ENCODE measurements at regions not wholly inside any gene's neighbourhood (a gene's known extent, or its start where the extent isn't known, plus 50 kb on each side); places are given as distances from the start of the nearest gene placed in this dataset.
A peak's percentile ranks its signal among the peaks of the same experiment; 100 is the strongest.
"Not testable (repeated sequence)": the region's sequence is repeated elsewhere in the genome, so short reads cannot be mapped to it uniquely, and the experiment has no call there.

DNA sequence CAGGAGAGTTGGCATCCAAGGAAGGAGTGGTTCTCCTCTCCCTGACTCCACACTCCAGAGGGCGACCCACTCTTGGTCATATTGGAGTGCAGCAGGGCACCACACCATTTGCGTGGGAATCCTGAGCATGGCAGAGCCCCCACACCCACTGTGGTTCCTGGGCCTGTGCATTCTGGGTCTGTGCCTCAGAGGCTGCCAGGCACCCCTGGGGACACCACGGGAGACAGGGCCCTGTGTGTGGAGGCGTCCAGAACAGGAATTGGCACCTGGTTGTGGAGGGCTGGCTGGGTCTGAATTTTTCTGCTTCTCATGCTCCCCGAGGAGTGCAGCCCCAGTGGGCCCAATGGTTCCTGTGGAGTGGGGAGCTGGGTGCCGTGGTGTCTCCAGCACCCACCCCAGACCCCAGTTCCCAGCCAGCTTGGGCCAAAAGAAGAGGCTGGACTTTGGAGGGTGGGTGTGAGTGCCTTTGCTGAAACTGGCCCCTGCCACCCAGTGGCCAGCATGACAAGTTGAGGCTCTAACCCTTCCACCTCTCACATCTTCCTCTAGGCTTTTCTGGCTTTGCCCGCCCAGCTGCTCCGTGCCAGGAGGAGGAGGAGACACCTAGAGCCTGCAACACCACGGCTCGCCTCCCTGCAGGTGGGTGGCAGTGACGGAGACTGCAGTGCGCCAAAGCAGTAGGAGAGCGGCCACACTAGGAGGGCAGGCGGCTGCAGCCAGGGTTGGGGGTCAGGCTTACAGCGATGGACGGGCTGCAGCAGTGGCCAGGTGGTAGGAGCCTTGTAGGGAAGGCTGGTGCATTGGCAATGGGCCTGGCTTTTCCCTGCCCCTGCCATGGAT is 250.7 kb downstream of the TP53TG3F start:
- DNase-seq: peak in 2 of 10 donors; percentile 30 to 63
- intact Hi-C loops (cut with DNase I): not testable (repeated sequence)

DNA sequence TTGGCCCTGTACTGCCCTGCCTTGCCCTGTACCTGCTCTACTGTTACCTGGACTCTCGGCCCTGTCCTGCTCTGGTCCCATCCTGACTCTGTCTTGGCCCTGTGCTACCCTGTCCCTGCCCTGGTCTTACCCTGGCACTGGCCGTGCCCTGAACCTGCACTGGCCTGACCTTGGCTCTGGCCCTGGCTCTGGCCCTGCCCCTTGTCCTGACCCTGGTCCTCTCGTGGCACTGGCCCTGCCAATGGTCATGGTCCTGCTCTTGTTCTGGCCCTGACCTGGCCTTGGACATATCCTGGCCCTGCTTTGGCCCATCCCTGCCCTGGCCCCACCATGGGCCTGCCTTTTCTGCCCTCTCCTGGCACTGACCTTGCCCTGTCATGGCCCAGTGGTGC is 251.3 kb downstream of the TP53TG3F start:
- peak in 1 of 10 donors; percentile 27 for DNase-seq
- intact Hi-C loops (cut with DNase I): not testable (repeated sequence)

DNA sequence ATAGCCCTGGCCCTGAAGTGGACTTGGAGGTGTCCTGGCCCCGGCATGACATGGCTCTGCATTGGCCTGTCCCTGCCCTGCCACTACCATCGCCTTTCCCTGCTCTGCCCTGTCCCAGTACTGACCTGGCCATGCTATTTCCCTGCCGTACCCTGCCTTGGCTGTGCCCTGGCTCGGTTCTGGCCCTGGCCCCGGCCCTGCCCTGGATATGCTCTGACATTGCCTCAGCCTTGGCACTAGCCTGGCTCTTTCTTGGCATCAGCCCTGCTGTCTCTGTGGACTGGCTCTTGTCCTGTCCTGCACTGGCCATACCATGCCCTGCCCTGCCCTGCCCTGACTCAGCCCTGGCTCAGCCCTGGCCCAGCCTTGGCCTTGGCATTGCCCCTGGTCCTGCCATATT is 252.2 kb downstream of the TP53TG3F start:
- intact Hi-C loops (cut with DNase I): not testable (repeated sequence)
- DNase-seq: peak in 3 of 10 donors; percentile 27 to 62 (median 51)

DNA sequence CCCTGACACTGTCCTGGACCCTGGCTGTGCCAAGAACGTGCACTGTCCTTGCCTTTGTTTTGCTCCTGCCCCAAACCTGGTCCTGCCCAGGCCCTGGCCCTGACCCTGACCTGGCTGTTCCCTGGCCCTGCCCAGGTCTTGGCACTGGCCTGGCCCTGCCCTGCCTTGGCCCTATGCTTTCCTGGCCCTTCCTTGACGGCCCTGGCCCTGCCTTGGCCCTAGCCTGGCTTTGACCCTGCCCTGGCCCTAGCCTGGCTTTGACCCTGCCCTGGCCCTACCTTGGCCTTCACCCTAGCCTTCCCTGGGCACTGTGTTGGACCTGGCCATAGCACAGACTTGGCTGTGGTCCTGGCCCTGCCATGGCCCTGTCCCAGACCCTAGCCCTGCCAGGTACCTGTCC is 252.9 kb downstream of the TP53TG3F start:
- peak in 2 of 10 donors; percentile 35 to 56 for DNase-seq
- intact Hi-C loops (cut with DNase I): not testable (repeated sequence)

DNA sequence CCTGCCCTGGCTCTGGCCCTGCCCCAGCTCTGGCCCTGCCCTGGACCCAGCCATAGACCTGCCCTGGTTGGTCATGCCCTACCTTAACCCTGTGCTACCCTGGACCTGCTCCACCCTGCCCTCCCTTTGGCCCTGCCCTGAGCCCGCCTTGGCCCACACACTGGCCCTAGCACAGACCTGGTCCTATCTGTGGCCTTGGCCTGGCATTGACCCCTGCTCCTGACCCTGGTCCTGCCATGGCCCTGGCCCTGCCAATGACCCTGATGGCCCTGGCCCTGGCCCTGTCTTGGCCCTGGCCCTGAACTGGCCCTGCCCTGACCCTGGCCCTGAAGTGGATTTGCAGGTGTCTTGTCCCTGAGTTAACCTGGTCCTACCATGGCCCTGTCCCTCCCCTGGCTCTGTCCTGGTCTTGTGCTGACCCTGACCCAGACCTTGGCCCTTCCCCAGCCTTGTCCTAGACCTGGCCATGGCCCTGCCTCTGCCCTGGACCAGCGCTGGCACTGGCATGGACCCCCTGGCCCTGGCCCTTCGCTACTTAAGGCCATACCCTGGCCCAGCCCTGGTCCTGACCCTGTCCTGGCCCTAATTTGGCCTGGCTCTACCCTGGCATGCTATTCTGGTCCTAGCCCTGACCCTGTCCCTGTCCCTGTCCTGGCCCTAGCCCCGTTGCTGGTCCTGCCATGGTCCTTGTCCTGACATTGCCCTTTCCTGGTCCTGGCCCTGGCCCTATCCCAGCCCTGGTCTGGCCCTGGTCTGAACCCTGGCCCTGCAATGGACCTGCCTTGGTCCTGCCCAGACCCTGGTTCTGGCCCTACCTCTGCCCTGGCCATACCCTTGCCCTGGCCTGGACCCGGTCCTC is 253.7 kb downstream of the TP53TG3F start:
- intact Hi-C loops (cut with DNase I): not testable (repeated sequence)
- peak in 2 of 10 donors; percentile 63 to 65 for DNase-seq

DNA sequence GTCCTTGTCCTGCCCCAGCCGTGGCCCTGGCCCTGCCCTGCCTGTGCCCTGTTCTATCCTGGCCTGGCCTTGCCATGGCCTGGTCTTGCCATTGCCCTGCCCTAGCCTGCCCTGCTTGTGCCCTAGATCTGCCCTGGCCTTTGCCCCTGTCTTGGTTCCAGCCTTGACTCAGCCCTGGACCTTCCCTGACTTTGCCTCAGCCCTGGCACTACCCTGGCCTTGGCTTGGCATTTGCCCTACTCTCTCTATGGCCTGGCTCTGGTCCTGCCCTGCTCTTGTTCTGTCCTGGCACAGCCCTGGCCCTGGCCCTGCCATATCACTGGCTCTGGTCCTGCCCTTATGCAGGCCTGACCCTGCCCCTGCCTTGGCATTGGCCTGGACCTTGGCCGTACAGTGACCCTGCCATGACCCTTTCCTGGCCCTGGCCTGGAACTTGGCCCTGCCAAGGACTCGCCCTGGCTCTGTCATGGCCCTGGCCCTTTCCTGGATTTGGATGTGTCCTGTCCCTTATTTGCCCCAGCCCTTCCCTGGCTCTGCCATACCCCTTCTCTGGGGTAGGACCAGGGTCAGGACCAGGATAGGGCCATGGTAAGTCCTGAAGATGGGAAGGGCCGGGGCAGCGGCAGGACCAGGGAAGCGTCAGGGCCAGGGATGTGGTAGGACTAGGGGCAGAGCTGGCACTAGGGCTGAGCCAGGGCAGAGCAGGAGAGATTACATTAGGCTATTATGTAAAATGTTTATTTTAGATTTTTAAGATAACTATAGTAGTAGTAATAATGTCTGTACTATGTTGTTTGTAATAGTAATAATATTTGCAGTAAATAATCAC is 254.5 kb downstream of the TP53TG3F start:
- DNase-seq: peak in 3 of 10 donors; percentile 35 to 82 (median 67)
- intact Hi-C loops (cut with DNase I): not testable (repeated sequence)

DNA sequence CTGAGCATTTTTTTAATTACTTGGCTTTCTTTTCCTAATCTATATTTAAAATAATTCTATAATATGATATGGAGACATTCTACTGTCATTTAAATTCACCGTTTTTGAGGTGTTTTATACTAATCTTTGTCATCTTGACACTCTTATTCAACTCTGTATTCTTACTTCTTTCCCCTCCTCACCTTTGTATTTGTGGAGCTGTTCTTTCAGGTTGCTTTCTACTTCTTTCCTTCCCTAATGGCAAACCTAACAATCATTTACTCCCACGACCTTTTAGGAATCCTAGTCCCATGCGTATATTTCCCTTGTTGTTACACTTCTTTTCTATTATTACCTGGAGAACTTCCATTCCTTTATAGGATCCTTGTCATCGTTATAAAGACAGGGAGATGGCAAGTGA is 271.8 kb downstream of the TP53TG3F start:
- DNase-seq; intact Hi-C loops (cut with DNase I): not testable (repeated sequence)

DNA sequence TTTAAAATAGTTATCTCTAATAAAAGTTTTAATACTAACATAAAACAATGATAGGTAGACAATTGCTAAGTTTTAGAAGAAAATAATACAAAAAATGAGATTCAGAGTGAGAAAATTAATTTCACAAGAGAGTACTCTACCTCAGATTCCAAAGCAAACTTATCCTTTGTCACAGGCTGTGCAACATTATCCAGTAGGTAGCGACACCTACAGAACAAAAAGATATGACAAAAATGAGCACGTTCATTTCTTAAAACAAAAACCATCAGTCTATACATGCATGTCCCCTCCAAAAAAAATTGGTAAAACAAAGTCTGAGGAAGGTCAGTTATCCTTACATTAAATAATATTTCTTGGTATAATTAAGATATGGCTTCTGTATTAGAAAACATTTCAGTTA is 275.2 kb downstream of the TP53TG3F start:
- intact Hi-C loops (cut with DNase I); DNase-seq: not testable (repeated sequence)

DNA sequence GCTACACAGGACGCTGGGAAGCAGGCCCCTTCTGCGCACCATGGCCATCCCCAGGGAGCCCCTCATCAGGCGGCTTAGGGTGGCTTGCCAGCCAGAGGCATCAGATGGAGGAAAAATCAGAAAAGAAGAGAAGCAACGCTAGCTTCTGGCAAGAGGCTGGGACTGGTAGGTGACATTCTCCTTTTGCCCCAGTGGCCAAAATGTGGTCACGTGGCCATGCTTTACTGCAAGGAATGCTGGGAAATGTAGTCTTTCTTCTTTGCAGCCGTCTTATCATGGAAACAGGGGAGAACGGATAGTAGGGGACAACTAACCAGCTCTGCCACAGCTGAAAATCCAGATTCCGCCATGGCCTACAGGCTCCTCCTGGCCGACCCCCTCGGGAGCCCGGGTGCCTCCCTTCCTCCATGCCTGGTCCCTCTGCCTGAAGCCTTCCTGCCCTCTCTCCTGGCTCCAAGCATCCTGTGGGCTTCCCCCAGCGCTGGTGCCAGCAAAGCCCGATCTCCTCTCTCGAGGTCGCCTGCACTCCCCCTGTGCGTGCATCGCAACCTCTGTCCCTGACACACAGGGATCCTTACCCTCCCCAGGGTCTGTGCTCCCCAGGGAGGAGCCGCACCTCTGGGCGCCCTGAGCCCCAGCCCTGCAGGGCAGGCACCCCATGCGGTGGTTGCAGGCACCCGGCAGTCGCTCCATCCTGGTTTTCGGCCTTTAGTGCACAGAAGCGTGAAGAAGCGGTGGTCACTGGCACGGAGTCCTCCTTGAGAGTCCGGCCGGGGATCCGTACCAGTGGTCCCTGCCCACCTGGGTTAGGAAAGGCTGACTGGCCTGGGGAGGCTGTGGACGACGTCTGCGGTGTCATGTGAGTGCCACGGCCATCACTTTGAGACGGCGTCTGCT is 307.7 kb downstream of the TP53TG3F start:
- intact Hi-C loops (cut with DNase I): not testable (repeated sequence)
- DNase-seq: peak in 3 of 10 donors; percentile 8 to 53 (median 12)

DNA sequence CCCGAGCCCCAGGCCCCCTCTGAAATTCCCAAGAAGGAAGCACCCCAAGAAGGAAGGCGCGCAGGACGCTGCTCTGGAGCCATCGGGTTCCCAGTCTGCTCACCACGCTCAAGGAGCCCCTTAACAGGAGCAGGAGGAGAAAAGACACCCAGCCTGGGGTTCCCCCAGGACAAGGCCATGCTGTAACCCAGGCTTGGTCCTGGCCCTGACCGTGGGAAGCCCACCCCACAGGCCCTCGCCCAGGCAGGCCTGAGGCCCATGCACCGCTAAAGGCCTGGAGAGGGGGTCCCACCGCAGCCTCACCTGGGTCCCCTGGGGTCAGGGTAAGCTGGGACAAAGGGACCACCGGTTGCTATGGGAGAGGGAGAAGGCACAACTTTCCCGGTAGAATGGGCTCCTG is 309.3 kb downstream of the TP53TG3F start:
- DNase-seq: peak in 1 of 10 donors; percentile 74
- intact Hi-C loops (cut with DNase I): not testable (repeated sequence)

DNA sequence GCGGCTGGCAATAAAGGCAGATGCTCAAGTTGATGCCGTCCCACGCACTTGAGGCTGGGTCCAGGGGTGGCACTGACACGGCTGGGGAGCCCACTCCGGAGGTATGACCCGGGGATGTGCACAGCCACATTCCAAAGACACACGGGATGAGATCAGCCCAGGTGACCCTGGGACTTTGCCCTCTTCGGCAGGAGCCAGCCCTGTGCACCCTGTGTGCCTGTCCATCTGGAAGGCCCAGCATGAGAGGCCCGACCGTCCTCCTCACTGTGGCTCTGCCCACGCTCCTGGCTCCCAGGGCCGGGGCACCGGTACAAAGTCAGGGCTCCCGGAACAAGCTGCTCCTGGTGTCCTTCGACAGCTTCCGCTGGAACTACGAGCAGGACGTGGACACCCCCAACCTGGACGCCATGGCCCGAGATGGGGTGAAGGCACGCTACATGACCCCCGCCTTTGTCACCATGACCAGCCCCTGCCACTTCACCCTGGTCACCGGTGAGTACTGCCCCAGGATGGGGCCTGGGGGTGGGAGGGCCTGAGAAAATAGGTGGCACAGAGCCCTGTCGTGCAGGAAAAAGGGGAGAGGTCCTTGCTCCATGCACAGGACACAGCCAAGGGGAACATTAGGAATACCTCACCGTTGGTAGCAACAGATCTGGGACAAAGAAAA is 309.9 kb downstream of the TP53TG3F start:
- DNase-seq: peak in 1 of 10 donors; percentile 47

DNA sequence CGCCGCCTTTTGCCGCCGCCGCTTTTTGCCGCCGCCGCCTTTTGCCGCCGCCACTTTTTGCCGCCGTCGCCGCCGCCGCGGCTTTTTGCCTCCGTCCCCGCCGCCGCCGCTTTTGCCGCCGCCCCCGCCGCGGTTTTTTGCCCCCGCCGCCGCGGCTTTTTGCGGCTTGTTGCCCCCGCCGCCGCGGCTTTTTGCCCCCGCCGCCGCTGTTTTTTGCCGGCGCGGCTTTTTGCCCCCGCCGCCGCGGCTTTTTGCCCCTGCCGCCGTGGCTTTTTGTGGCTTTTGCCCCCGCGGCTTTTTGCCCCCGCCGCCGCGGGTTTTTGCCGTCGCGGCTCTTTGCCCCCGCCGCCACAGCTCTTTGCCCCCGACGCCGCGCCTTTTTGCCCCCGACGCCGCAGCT is 311.1 kb downstream of the TP53TG3F start:
- intact Hi-C loops (cut with DNase I): not testable (repeated sequence)
- DNase-seq: peak in 1 of 10 donors; percentile 29

More for the DNA sequence above, 309.9 kb downstream of the TP53TG3F start:
- intact Hi-C loops (cut with DNase I): not testable (repeated sequence)

DNA sequence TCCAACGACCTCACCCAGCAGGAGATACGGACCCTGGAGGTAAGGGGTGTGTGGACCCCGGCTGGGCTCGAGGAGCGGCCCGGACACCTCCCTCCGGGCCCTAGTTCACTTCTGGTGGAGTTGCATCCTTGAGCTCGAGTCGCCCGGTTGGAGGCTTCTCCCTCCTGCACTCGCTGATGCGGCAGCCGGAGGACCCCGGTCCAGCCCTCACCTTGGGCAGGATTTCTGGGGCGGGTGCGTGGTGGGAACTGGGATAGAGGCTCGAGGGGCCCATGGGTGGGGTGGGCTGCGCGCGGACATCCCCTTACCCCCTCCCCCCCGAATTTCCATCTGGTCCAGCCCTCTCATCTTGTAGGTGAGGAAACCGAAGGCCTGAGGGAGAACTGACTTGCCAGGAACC is 311.8 kb downstream of the TP53TG3F start:
- DNase-seq: peak in 1 of 10 donors; percentile 63
- intact Hi-C loops (cut with DNase I): not testable (repeated sequence)

DNA sequence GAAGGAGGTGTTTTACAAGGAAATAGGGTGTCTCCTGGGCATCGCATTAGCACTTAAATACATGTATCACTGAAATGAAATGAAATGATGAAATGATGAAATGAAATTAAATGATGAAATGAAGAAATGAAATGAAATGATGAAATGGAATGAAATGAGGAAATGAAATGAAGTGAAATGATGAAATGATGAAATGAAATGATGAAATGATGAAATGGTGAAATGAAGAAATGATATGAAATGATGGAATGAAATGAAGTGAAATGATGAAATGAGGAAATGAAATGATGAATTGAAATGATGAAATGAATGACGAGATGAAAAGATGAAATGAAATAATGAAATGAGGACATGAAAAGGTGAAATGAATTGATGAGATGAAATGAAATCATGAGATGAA is 314.6 kb downstream of the TP53TG3F start:
- DNase-seq; intact Hi-C loops (cut with DNase I): not testable (repeated sequence)

DNA sequence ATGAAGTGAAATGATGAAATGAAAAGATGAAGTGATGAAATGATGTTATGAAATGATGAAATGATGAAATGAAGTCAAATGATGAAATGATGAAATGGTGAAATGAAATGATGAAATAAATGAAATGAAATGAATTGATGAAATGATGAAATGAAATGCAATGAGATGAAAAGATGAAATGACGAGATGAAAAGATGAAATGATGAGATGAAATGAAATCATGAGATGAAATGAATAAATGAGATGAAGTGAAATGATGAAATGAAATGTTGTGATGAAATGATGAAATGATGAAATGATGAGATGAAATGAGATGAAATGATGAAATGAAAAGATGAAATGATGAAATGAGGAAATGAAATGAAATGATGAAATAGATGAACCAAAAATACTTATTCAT is 315.3 kb downstream of the TP53TG3F start:
- intact Hi-C loops (cut with DNase I); DNase-seq: not testable (repeated sequence)

DNA sequence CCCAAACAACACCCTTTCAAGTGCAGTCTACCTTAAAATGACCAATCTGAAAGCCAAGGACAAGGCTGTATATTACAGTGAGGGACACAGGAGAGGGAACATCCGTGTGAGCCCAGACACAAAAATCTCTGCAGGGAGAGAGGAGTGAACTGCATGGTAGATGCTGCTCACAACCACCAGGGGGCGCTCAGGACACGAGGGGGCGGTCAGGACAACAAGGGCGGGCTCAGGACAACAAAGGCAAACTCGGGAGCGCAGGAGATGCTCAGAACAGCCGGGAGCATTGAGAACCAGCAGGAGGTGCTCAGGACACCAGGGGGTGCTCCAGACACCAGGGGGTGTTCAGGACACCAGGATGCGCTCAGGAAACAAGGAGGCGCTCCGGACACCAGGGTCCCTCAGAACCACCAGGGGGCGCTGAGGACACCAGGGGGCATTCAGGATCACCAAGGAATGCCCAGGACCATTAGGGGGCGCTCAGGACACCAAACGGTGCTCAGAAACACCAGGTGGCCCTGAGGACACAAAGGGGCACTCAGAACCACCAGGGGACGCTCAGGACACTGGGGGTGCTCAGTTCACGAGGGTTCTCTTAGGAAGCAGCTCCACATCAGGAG is 357.0 kb downstream of the TP53TG3F start:
- DNase-seq; intact Hi-C loops (cut with DNase I): not testable (repeated sequence)

DNA sequence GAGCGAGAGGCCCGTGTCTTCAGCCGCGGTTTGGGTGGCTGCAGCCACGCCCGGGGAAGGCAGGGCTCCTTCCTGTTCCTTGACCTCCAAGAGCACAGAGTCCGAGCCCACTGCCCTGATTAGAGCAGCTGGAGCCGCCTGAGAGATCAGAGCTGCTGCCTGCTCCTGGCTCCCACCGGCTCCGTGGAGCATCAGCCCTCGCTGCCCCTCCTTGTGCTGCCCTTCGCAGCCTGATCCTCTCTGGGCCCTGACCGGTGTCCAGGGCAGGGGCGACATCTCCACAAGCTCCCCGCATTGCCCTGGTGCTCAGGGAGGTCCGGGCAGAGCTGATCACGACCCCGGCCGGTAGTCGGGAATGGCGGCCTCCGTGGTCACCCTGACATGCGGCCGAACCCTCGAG is 365.3 kb downstream of the TP53TG3F start:
- intact Hi-C loops (cut with DNase I): not testable (repeated sequence)
- peak in 3 of 10 donors; percentile 20 to 66 (median 27) for DNase-seq

DNA sequence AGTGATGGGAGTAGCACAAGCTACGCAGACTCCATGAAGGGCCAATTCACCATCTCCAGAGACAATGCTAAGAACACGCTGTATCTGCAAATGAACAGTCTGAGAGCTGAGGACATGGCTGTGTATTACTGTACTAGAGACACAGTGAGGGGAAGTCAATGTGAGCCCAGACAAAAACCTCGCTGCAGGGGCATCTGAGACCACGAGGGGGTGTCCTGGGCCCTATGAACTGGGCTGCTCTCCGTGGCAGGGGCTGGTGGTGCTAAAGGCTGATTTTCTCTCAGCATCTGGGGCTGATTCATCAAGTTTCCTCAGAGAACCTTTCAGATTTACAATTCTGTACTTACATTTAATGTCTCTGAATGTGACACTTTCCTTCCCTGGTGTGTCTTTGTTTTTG is 368.1 kb downstream of the TP53TG3F start:
- intact Hi-C loops (cut with DNase I); DNase-seq: not testable (repeated sequence)
